Right atrium auricular region (tissue), 2 donors: ENCODE measurements at regions not wholly inside any gene's neighbourhood (a gene's known extent, or its start where the extent isn't known, plus 50 kb on each side); places are given as distances from the start of the nearest gene placed in this dataset.

Source experiments
- DNase-seq: peaks from one replicate; pipeline ENCODE4 v3.0.0-alpha.2; 2019; ENCODE audit warnings: low spot score
- H3K27ac ChIP-seq, 2 donors: fragments of 200-600 bp; sonication (generic); 1 replicate in 1 of 2; 2 replicates in 1 of 2; pipeline ENCODE4 v1.5.1; 2016 to 2019
- H3K27me3 ChIP-seq, 2 donors: fragments of 200-600 bp; sonication (generic); one replicate each; pipeline versions ENCODE4 v1.5.1 to v1.6.0; 2017 to 2019
- H3K36me3 ChIP-seq: fragments of 200-600 bp; sonication (generic); one replicate; pipeline ENCODE4 v1.5.1; 2016
- H3K4me1 ChIP-seq, 2 donors: fragments of 200-600 bp; sonication (generic); one replicate each; pipeline versions ENCODE4 v1.5.1 to v1.6.0; 2017 to 2019
- H3K4me3 ChIP-seq, 2 donors: fragments of 200-600 bp; sonication (generic); 1 replicate in 1 of 2; 2 replicates in 1 of 2; pipeline ENCODE4 v1.5.1; 2017 to 2019; ENCODE audit warnings: mild to moderate bottlenecking in 1 of 2, moderate library complexity in 1 of 2
- H3K9me3 ChIP-seq, 2 donors: fragments of 200-600 bp; sonication (generic); one replicate each; pipeline ENCODE4 v1.5.1; 2019
- CTCF ChIP-seq, 2 donors: fragments of 200-600 bp; sonication (generic); IDR thresholded peaks; one replicate each; pipeline ENCODE4 v1.5.1; 2019; ENCODE audit warnings: antibody characterized with exemption in 2 of 2

- Histone ChIP-seq H3K27ac (peak overlapping the region; percentile 61 to 74), H3K4me1 (peaks cover 0 to 57% of the 10 kb centered on the region in 2 donors), H3K9me3 (no peaks in the 10 kb centered on the region), H3K36me3 (no peaks in the 10 kb centered on the region), H3K4me3 (no peak overlapping the region), H3K27me3 (no peaks in the 10 kb centered on the region)
- no peak for DNase-seq
- no peak for TF ChIP-seq CTCF (IDR thresholded peaks at IDR 0.05)
Measured at GRCh38 chr9:683509-684021, 157.9 kb upstream of the DMRT1 start.

- Histone ChIP-seq H3K27ac (peak overlapping the region; percentile 61 to 74), H3K4me3 (no peak overlapping the region), H3K27me3 (no peaks in the 10 kb centered on the region), H3K4me1 (peaks cover 0 to 58% of the 10 kb centered on the region in 2 donors), H3K9me3 (no peaks in the 10 kb centered on the region), H3K36me3 (no peaks in the 10 kb centered on the region)
- no peak for DNase-seq
- TF ChIP-seq CTCF (IDR thresholded peaks at IDR 0.05) = no peak
Measured at GRCh38 chr9:684054-684890, 157.2 kb upstream of the DMRT1 start.

GRCh38 chr9:684941-685340, 156.6 kb upstream of the DMRT1 start:
- no peaks in the 10 kb centered on the region for H3K36me3 ChIP-seq
- peak overlapping the region; percentile 61 to 74 for H3K27ac ChIP-seq
- no peaks in the 10 kb centered on the region for H3K27me3 ChIP-seq
- no peak for DNase-seq
- H3K4me1 ChIP-seq = peaks cover 0 to 62% of the 10 kb centered on the region in 2 donors
- no peaks in the 10 kb centered on the region for H3K9me3 ChIP-seq
- no peak overlapping the region for H3K4me3 ChIP-seq
- no peak for TF ChIP-seq CTCF (IDR thresholded peaks at IDR 0.05)

- Histone ChIP-seq H3K36me3 (no peaks in the 10 kb centered on the region), H3K4me3 (no peak overlapping the region), H3K27ac (peak overlapping the region; percentile 61 to 74), H3K4me1 (peaks cover 0 to 65% of the 10 kb centered on the region in 2 donors), H3K27me3 (no peaks in the 10 kb centered on the region), H3K9me3 (no peaks in the 10 kb centered on the region)
- TF ChIP-seq CTCF (IDR thresholded peaks at IDR 0.05) = no peak
- peak; percentile 67 for DNase-seq
Measured at GRCh38 chr9:686321-686813, 155.1 kb upstream of the DMRT1 start.

GRCh38 chr9:687034-687785, 154.3 kb upstream of the DMRT1 start:
- Histone ChIP-seq H3K27me3 (no peaks in the 10 kb centered on the region), H3K36me3 (no peaks in the 10 kb centered on the region), H3K4me1 (peaks cover 0 to 70% of the 10 kb centered on the region in 2 donors), H3K27ac (peak overlapping the region; percentile 61 to 74), H3K9me3 (no peaks in the 10 kb centered on the region), H3K4me3 (no peak overlapping the region)
- no peak for DNase-seq
- no peak for TF ChIP-seq CTCF (IDR thresholded peaks at IDR 0.05)
